Keratinocyte (primary cell): ENCODE measurements at regions not wholly inside any gene's neighbourhood (a gene's known extent, or its start where the extent isn't known, plus 50 kb on each side); places are given as distances from the start of the nearest gene placed in this dataset.

Experiments used
- DNase-seq: peaks from one replicate; pipeline ENCODE4 v3.0.0-alpha.2; 2011; ENCODE audit warnings: low read depth, missing footprints, low spot score
- FAIRE-seq: peaks from 2 replicates; lab custom pipeline; 2011; peaks lifted over from hg19 to GRCh38; lab: Jason Lieb, UNC
- H2AFZ ChIP-seq: 2 replicates; pipeline ENCODE4 v1.6.0; 2012; ENCODE audit warnings: low read length, control low read depth, inconsistent platforms; ENCODE audit not compliant: control insufficient read depth
- H3K27ac ChIP-seq: 2 replicates; pipeline ENCODE4 v1.5.1; 2011; ENCODE audit warnings: low read length; ENCODE audit not compliant: control insufficient read depth, insufficient read depth
- H3K27me3 ChIP-seq: 3 replicates; pipeline ENCODE4 v1.6.0; 2011; ENCODE audit warnings: low read length; ENCODE audit not compliant: control insufficient read depth, insufficient read depth; ENCODE audit errors: extremely low read depth
- H3K36me3 ChIP-seq, 2 experiments: 2 replicates in 1 of 2; 3 replicates in 1 of 2; pipeline ENCODE4 v1.5.1; 2011; ENCODE audit warnings: low read length in 2 of 2, mild to moderate bottlenecking in 1 of 2; ENCODE audit not compliant: control insufficient read depth in 2 of 2, insufficient read depth in 2 of 2; ENCODE audit errors: extremely low read depth in 1 of 2
- H3K4me1 ChIP-seq: 3 replicates; pipeline ENCODE4 v1.5.1; 2011; ENCODE audit warnings: low read length; ENCODE audit not compliant: control insufficient read depth, insufficient read depth; ENCODE audit errors: extremely low read depth
- H3K4me2 ChIP-seq: 3 replicates; pipeline ENCODE4 v1.6.0; 2011; ENCODE audit warnings: low read depth, low read length; ENCODE audit not compliant: control insufficient read depth, insufficient read depth; ENCODE audit errors: extremely low read depth
- H3K4me3 ChIP-seq, 3 experiments: fragments of 200-600 bp in 1 of 3; sonication (generic) in 1 of 3; 2 replicates in 2 of 3; 3 replicates in 1 of 3; pipeline ENCODE4 v1.5.1; 2011 to 2016; ENCODE audit warnings: low read length in 3 of 3, mild to moderate bottlenecking in 3 of 3, control low read depth in 2 of 3, inconsistent platforms in 1 of 3, low read depth in 1 of 3, mixed read lengths in 1 of 3, mixed run types in 1 of 3, moderate library complexity in 1 of 3; ENCODE audit not compliant: control insufficient read depth in 2 of 3, insufficient read depth in 2 of 3; ENCODE audit errors: extremely low read depth in 1 of 3
- H3K79me2 ChIP-seq: 2 replicates; pipeline ENCODE4 v1.6.0; 2012; ENCODE audit warnings: low read length; ENCODE audit not compliant: control insufficient read depth, insufficient read depth
- H3K9ac ChIP-seq: 3 replicates; pipeline ENCODE4 v1.6.0; 2011; ENCODE audit warnings: low read length; ENCODE audit not compliant: control insufficient read depth, insufficient read depth; ENCODE audit errors: extremely low read depth
- H3K9me1 ChIP-seq: 3 replicates; pipeline ENCODE4 v1.6.0; 2011; ENCODE audit warnings: low read length; ENCODE audit not compliant: control insufficient read depth, insufficient read depth; ENCODE audit errors: extremely low read depth
- H3K9me3 ChIP-seq: 2 replicates; pipeline ENCODE4 v1.5.1; 2012; ENCODE audit warnings: low read depth, low read length; ENCODE audit not compliant: control insufficient read depth
- H4K20me1 ChIP-seq: 3 replicates; pipeline ENCODE4 v1.6.0; 2011; ENCODE audit warnings: low read length; ENCODE audit not compliant: control insufficient read depth, insufficient read depth; ENCODE audit errors: extremely low read depth
- EZH2 ChIP-seq: IDR thresholded peaks from one replicate; pipeline ENCODE4 v1.6.1; 2012; ENCODE audit warnings: inconsistent platforms, mild to moderate bottlenecking, low read length, moderate library complexity
- dilution Hi-C: fragments of 300-500 bp; cut with MboI; formaldehyde crosslinking; loops from one replicate; pipeline ENCODE4 v1.7.0; 2020; ENCODE audit warnings: low sequenced_read_pairs; ENCODE audit not compliant: extremely low pct_ligation_motif_present
- TF ChIP-seq, protein P1 (sequence below), 3 experiments: IDR thresholded peaks in 1 of 3; conservative IDR thresholded peaks in 1 of 3; optimal IDR thresholded peaks in 1 of 3; 2 replicates in 2 of 3; 3 replicates in 1 of 3; pipeline versions ENCODE3 to v1.5.1; 2011; ENCODE audit warnings: low read length in 3 of 3, mild to moderate bottlenecking in 3 of 3, moderate library complexity in 2 of 3, control low read depth in 1 of 3, inconsistent platforms in 1 of 3; ENCODE audit not compliant: insufficient read depth in 2 of 3; ENCODE audit errors: extremely low read depth in 1 of 3

DNA sequence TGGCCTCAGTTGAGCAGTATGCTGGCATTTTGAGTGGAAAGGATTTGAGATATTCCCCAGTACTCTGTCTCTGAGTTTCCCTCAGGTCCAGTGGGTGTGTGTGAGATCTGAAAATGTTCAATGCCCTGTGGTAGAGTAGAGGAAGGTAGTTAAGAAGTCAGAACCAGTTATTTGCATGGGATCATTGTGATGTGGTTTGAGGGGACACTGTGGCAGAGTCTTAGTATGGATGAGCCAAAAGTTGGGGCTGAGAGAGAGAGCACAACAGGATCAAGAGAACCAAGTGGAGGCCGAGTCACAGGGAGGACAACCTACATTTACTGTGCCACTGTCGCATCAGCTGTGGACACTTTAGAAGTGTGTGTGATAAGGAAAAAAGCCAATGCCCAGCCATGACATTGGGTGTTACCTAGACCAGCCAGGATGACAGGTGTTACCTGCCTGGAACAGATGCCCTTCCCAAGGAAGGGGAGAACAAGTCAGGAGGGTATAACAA is 128.9 kb upstream of the IL12B start:
- Histone ChIP-seq H3K9me3 (no peaks in the 10 kb centered on the region), H3K4me1 (peaks cover 4% of the 10 kb centered on the region), H3K9me1 (no peaks in the 10 kb centered on the region), H4K20me1 (no peaks in the 10 kb centered on the region), H3K4me2 (no peak overlapping the region), H3K9ac (no peak overlapping the region), H3K79me2 (no peaks in the 10 kb centered on the region), H3K4me3 (no peak overlapping the region), H3K27ac (no peak overlapping the region), H3K27me3 (no peaks in the 10 kb centered on the region), H2AFZ (no peak overlapping the region), H3K36me3 (no peaks in the 10 kb centered on the region)
- dilution Hi-C loops, result no loop called here
- DNase-seq (no peak), FAIRE-seq (no peak)
- TF ChIP-seq, protein P1, sequence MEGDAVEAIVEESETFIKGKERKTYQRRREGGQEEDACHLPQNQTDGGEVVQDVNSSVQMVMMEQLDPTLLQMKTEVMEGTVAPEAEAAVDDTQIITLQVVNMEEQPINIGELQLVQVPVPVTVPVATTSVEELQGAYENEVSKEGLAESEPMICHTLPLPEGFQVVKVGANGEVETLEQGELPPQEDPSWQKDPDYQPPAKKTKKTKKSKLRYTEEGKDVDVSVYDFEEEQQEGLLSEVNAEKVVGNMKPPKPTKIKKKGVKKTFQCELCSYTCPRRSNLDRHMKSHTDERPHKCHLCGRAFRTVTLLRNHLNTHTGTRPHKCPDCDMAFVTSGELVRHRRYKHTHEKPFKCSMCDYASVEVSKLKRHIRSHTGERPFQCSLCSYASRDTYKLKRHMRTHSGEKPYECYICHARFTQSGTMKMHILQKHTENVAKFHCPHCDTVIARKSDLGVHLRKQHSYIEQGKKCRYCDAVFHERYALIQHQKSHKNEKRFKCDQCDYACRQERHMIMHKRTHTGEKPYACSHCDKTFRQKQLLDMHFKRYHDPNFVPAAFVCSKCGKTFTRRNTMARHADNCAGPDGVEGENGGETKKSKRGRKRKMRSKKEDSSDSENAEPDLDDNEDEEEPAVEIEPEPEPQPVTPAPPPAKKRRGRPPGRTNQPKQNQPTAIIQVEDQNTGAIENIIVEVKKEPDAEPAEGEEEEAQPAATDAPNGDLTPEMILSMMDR (optimal IDR thresholded peaks at IDR 0.05 in 1 of 3, IDR thresholded peaks at IDR 0.05 in 1 of 3, conservative IDR thresholded peaks at IDR 0.05 in 1 of 3; ENCODE audit: extremely low read depth in 1 of 3, insufficient read depth in 2 of 3, low read length in 3 of 3), result no peak
- no peak for TF ChIP-seq EZH2

DNA sequence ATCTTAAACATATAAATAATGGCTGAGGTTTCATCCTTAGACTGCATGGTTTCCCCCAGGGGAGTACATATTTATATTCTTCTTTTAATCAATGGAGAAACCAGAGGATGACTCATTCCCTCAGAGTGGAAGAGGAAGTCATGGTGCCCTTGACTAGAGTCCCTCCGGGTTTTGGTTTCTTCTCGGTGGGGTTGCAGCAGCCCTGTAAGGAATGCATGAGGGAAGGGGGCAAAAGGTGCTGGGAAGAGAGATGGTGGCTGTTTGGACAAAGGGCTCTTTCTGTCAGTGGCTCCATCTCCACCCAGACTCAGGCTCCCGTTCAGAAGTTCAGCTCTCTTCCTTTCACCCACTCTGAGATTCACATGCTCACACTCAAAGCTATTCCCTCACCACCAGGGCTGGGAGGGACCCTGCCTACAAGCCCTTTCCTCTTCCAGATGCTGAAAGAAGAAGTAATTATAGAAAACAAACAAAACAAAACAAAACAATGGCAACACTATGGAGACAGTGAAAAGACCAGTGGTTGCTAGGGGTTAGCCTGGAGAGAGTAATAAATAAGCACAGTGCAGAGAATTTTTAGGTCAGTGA is 129.8 kb upstream of the IL12B start:
- Histone ChIP-seq H3K79me2 (no peaks in the 10 kb centered on the region), H2AFZ (no peak overlapping the region), H3K9ac (no peak overlapping the region), H3K27ac (no peak overlapping the region), H3K4me1 (peaks cover 4% of the 10 kb centered on the region), H3K4me2 (no peak overlapping the region), H3K9me3 (no peaks in the 10 kb centered on the region), H3K36me3 (no peaks in the 10 kb centered on the region), H3K27me3 (no peaks in the 10 kb centered on the region), H4K20me1 (no peaks in the 10 kb centered on the region), H3K9me1 (no peaks in the 10 kb centered on the region), H3K4me3 (no peak overlapping the region)
- TF ChIP-seq, protein P1 (optimal IDR thresholded peaks at IDR 0.05 in 1 of 3, IDR thresholded peaks at IDR 0.05 in 1 of 3, conservative IDR thresholded peaks at IDR 0.05 in 1 of 3; ENCODE audit: extremely low read depth in 1 of 3, insufficient read depth in 2 of 3, low read length in 3 of 3), result no peak
- no peak for TF ChIP-seq EZH2
- DNase-seq (no peak), FAIRE-seq (no peak)
- dilution Hi-C loops, result no loop called here
